PC-9 (cell line): ENCODE measurements at regions not wholly inside any gene's neighbourhood (a gene's known extent, or its start where the extent isn't known, plus 50 kb on each side); places are given as distances from the start of the nearest gene placed in this dataset.

ENCODE experiments used
- BruUV-seq: library from RNA; stranded (reverse); fragments of 400-500 nt; replicated peaks from 2 replicates; lab custom pipeline; 2021; lab: Mats Ljungman, UMichigan
- CTCF ChIA-PET: fragments of 300-600 bp; sonication (Branson Sonifier 250); formaldehyde crosslinking; loops from one replicate; lab custom pipeline; 2022; ENCODE audit warnings: antibody characterized with exemption; lab: Charles Lee
- POLR2A ChIA-PET: fragments of 300-600 bp; sonication (Branson Sonifier 250); formaldehyde crosslinking; loops from one replicate; lab custom pipeline; 2022; ENCODE audit warnings: antibody characterized with exemption; ENCODE audit not compliant: unreplicated experiment; lab: Charles Lee
- DNase-seq, 2 experiments: peaks; one replicate each; pipeline versions ENCODE4 v3.0.0 to v3.0.0-alpha.2; 2015 to 2022; ENCODE audit warnings: mixed read lengths in 1 of 2
- H2AFZ ChIP-seq: fragments of 200-600 bp; sonication (generic); 2 replicates; pipeline ENCODE4 v1.8.1; 2017; ENCODE audit warnings: antibody characterized with exemption
- H3F3A ChIP-seq: fragments of 200-600 bp; sonication (generic); 2 replicates; pipeline ENCODE4 v1.8.1; 2017; ENCODE audit warnings: antibody characterized with exemption, mild to moderate bottlenecking, low read depth; ENCODE audit not compliant: insufficient read depth
- H3K27ac ChIP-seq: fragments of 200-600 bp; sonication (generic); 2 replicates; pipeline ENCODE4 v1.6.1; 2016; ENCODE audit warnings: mixed run types
- H3K27me3 ChIP-seq: fragments of 200-600 bp; sonication (generic); 2 replicates; pipeline ENCODE4 v1.6.1; 2016; ENCODE audit warnings: low read depth, mixed run types; ENCODE audit not compliant: insufficient read depth
- H3K36me3 ChIP-seq: fragments of 200-600 bp; sonication (generic); 2 replicates; pipeline ENCODE4 v1.6.1; 2016; ENCODE audit warnings: low read depth, mixed run types
- H3K4me1 ChIP-seq: fragments of 200-600 bp; sonication (generic); replicated peaks from 2 replicates; pipeline ENCODE4 v1.6.1; 2016; ENCODE audit warnings: mixed run types; ENCODE audit not compliant: insufficient read depth
- H3K4me2 ChIP-seq: fragments of 200-600 bp; sonication (generic); 2 replicates; pipeline ENCODE4 v1.6.1; 2017; ENCODE audit warnings: mixed run types
- H3K4me3 ChIP-seq: fragments of 200-600 bp; sonication (generic); 2 replicates; pipeline ENCODE4 v1.6.1; 2016; ENCODE audit warnings: mixed run types
- H3K79me2 ChIP-seq: fragments of 200-600 bp; sonication (generic); 2 replicates; pipeline ENCODE4 v1.6.1; 2017; ENCODE audit warnings: low read depth, mixed run types
- H3K9me2 ChIP-seq: fragments of 200-600 bp; sonication (generic); 2 replicates; pipeline ENCODE4 v1.8.1; 2017; ENCODE audit warnings: mild to moderate bottlenecking; ENCODE audit not compliant: insufficient read depth
- H3K9me3 ChIP-seq: fragments of 200-600 bp; sonication (generic); 2 replicates; pipeline ENCODE4 v1.8.1; 2016; ENCODE audit warnings: low read depth; ENCODE audit not compliant: insufficient read depth
- H4K20me1 ChIP-seq: fragments of 200-600 bp; sonication (generic); 2 replicates; pipeline ENCODE4 v1.8.1; 2017; ENCODE audit not compliant: insufficient read depth
- CTCF ChIP-seq: fragments of 200-600 bp; sonication (generic); conservative IDR thresholded peaks from 2 replicates; pipeline ENCODE4 v1.6.1; 2017; ENCODE audit warnings: mixed run types, antibody characterized with exemption, mild to moderate bottlenecking, moderate library complexity
- EZH2 ChIP-seq: fragments of 200-600 bp; sonication (generic); IDR thresholded peaks from 2 replicates; pipeline ENCODE4 v1.8.0; 2017; ENCODE audit warnings: antibody characterized with exemption, low read depth
- intact Hi-C: fragments of 100-400 bp; cut with micrococcal nuclease; formaldehyde crosslinking; loops from one replicate; pipeline ENCODE4 v1.10.0; 2022; ENCODE audit not compliant: unreplicated experiment

GRCh38 chr17:34153991-34154390 is 101.1 kb upstream of the CCL2 start:
- no peak for TF ChIP-seq CTCF
- TF ChIP-seq EZH2, result no peak
- Histone ChIP-seq H3F3A (no peaks in the 10 kb centered on the region), H3K27me3 (peaks cover 55% of the 10 kb centered on the region), H3K9me2 (no peaks in the 10 kb centered on the region), H3K27ac (no peak overlapping the region), H3K36me3 (no peaks in the 10 kb centered on the region), H3K4me1 (no peaks in the 10 kb centered on the region), H3K4me2 (no peak overlapping the region), H4K20me1 (no peaks in the 10 kb centered on the region), H2AFZ (no peak overlapping the region), H3K9me3 (no peaks in the 10 kb centered on the region), H3K4me3 (no peak overlapping the region), H3K79me2 (no peaks in the 10 kb centered on the region)
- BruUV-seq, result no TSS peak
- POLR2A ChIA-PET, result no interaction called here
- no peak for DNase-seq
- intact Hi-C loops, result no loop called here
- CTCF ChIA-PET, result no interaction called here

GRCh38 chr17:34154961-34155730 is 99.9 kb upstream of the CCL2 start:
- no peaks in the 10 kb centered on the region for H3K4me1 ChIP-seq
- intact Hi-C loops, result no loop called here
- H2AFZ ChIP-seq, result no peak overlapping the region
- H3K27me3 ChIP-seq, result peaks cover 55% of the 10 kb centered on the region
- no peak for DNase-seq
- ChIA-PET CTCF (interaction anchor here (0.6 kb wide), 1 partner anchor 8 kb away, joined by 3 read pairs; no protein-coding TSS in a partner anchor), POLR2A (no interaction called here)
- H4K20me1 ChIP-seq, result no peaks in the 10 kb centered on the region
- no peak overlapping the region for H3K27ac ChIP-seq
- H3K9me3 ChIP-seq, result no peaks in the 10 kb centered on the region
- TF ChIP-seq CTCF, result no peak
- TF ChIP-seq EZH2, result no peak
- BruUV-seq, result no TSS peak
- H3K79me2 ChIP-seq, result no peaks in the 10 kb centered on the region
- no peak overlapping the region for H3K4me2 ChIP-seq
- no peaks in the 10 kb centered on the region for H3K36me3 ChIP-seq
- H3F3A ChIP-seq, result no peaks in the 10 kb centered on the region
- no peaks in the 10 kb centered on the region for H3K9me2 ChIP-seq
- H3K4me3 ChIP-seq, result no peak overlapping the region

- ChIA-PET POLR2A (interaction anchor here (0.7 kb wide), 1 partner anchor 1991 kb away, joined by 9 read pairs; no protein-coding TSS in a partner anchor), CTCF (no interaction called here)
- peaks cover 55% of the 10 kb centered on the region for H3K27me3 ChIP-seq
- BruUV-seq, result no TSS peak
- H3K27ac ChIP-seq, result no peak overlapping the region
- H3K9me3 ChIP-seq, result no peaks in the 10 kb centered on the region
- intact Hi-C loops, result no loop called here
- H3K4me1 ChIP-seq, result no peaks in the 10 kb centered on the region
- no peaks in the 10 kb centered on the region for H4K20me1 ChIP-seq
- no peak overlapping the region for H3K4me3 ChIP-seq
- H3K9me2 ChIP-seq, result no peaks in the 10 kb centered on the region
- TF ChIP-seq CTCF (no peak), EZH2 (no peak)
- no peak overlapping the region for H3K4me2 ChIP-seq
- DNase-seq, result no peak
- H3K79me2 ChIP-seq, result no peaks in the 10 kb centered on the region
- no peaks in the 10 kb centered on the region for H3K36me3 ChIP-seq
- H3F3A ChIP-seq, result no peaks in the 10 kb centered on the region
- H2AFZ ChIP-seq, result no peak overlapping the region
Measured at GRCh38 chr17:34155947-34156346, 99.1 kb upstream of the CCL2 start.
